HepG2 (cell line): ENCODE measurements at regions not wholly inside any gene's neighbourhood (a gene's known extent, or its start where the extent isn't known, plus 50 kb on each side); places are given as distances from the start of the nearest gene placed in this dataset.

Source experiments
- CENPX ChIP-seq: sonication (generic); formaldehyde crosslinking; IDR thresholded peaks from 2 replicates; pipeline ENCODE4 v1.9.0; 2021; ENCODE audit warnings: mild to moderate bottlenecking, missing genetic modification reagents, moderate library complexity
- MEIS1 ChIP-seq: sonication (generic); formaldehyde crosslinking; IDR thresholded peaks from 2 replicates; pipeline ENCODE4 v1.9.0; 2021; ENCODE audit warnings: mild to moderate bottlenecking, missing genetic modification reagents, moderate library complexity, borderline replicate concordance
- REL ChIP-seq: sonication (generic); formaldehyde crosslinking; conservative IDR thresholded peaks from 2 replicates; pipeline ENCODE4 v1.8.0; 2022; ENCODE audit warnings: mild to moderate bottlenecking, missing genetic modification reagents, moderate library complexity
- SIX1 ChIP-seq: sonication (generic); formaldehyde crosslinking; IDR thresholded peaks from 2 replicates; pipeline ENCODE4 v1.4.0; 2020; ENCODE audit warnings: missing genetic modification reagents, borderline replicate concordance
- SOX6 ChIP-seq, 2 experiments: fragments of 450-650 bp in 1 of 2; sonication (generic) in 1 of 2; formaldehyde crosslinking in 1 of 2; IDR thresholded peaks; 2 replicates each; pipeline versions ENCODE4 v1.4.0 to v1.6.1; 2017 to 2020; ENCODE audit warnings: antibody characterized with exemption in 1 of 2, mild to moderate bottlenecking in 1 of 2, missing genetic modification reagents in 1 of 2
- TBP ChIP-seq: sonication (generic); formaldehyde crosslinking; IDR thresholded peaks from 2 replicates; pipeline ENCODE4 v1.5.0; 2020; ENCODE audit warnings: missing genetic modification reagents
- TBX2 ChIP-seq: sonication (generic); formaldehyde crosslinking; IDR thresholded peaks from 2 replicates; pipeline ENCODE4 v1.5.0; 2020; ENCODE audit warnings: missing genetic modification reagents, mild to moderate bottlenecking, borderline replicate concordance
- ZMYM3 ChIP-seq: sonication (generic); formaldehyde crosslinking; IDR thresholded peaks from 2 replicates; pipeline ENCODE4 v1.5.1; 2020; ENCODE audit warnings: mild to moderate bottlenecking, missing genetic modification reagents
- ZNF224 ChIP-seq: sonication (generic); formaldehyde crosslinking; IDR thresholded peaks from 2 replicates; pipeline ENCODE4 v1.5.0; 2020; ENCODE audit warnings: mild to moderate bottlenecking, missing genetic modification reagents
- ZNF263 ChIP-seq: sonication (generic); formaldehyde crosslinking; IDR thresholded peaks from 2 replicates; pipeline ENCODE4 v1.4.0; 2020; ENCODE audit warnings: missing genetic modification reagents
- ZNF510 ChIP-seq: sonication (generic); formaldehyde crosslinking; IDR thresholded peaks from 2 replicates; pipeline ENCODE4 v1.4.0; 2020; ENCODE audit warnings: low read depth, mild to moderate bottlenecking, missing genetic modification reagents
- TF ChIP-seq, protein P1 (sequence below): IDR thresholded peaks from 2 replicates; pipeline ENCODE4 v1.4.0; 2020; ENCODE audit warnings: mild to moderate bottlenecking, missing genetic modification reagents
- TF ChIP-seq, protein P2 (sequence below): IDR thresholded peaks from 2 replicates; pipeline ENCODE4 v1.6.1; 2012; ENCODE audit warnings: low read depth, low read length, improper control_type of control experiment
- TF ChIP-seq, protein P3 (sequence below): sonication (generic); formaldehyde crosslinking; IDR thresholded peaks from 2 replicates; pipeline ENCODE4 v1.8.0; 2022; ENCODE audit warnings: mild to moderate bottlenecking, missing genetic modification reagents, borderline replicate concordance
- TF ChIP-seq, protein P4 (sequence below), 2 experiments: sonication (generic) in 1 of 2; formaldehyde crosslinking in 1 of 2; IDR thresholded peaks; 2 replicates each; pipeline versions ENCODE4 v1.5.1 to v1.6.1; 2011 to 2020; ENCODE audit warnings: borderline replicate concordance in 1 of 2, low read depth in 1 of 2, low read length in 1 of 2, mild to moderate bottlenecking in 1 of 2, missing genetic modification reagents in 1 of 2, moderate library complexity in 1 of 2
- TF ChIP-seq, protein P5 (sequence below): sonication (generic); formaldehyde crosslinking; IDR thresholded peaks from 2 replicates; pipeline ENCODE4 v1.4.0; 2020; ENCODE audit warnings: missing genetic modification reagents, mild to moderate bottlenecking, borderline replicate concordance

DNA sequence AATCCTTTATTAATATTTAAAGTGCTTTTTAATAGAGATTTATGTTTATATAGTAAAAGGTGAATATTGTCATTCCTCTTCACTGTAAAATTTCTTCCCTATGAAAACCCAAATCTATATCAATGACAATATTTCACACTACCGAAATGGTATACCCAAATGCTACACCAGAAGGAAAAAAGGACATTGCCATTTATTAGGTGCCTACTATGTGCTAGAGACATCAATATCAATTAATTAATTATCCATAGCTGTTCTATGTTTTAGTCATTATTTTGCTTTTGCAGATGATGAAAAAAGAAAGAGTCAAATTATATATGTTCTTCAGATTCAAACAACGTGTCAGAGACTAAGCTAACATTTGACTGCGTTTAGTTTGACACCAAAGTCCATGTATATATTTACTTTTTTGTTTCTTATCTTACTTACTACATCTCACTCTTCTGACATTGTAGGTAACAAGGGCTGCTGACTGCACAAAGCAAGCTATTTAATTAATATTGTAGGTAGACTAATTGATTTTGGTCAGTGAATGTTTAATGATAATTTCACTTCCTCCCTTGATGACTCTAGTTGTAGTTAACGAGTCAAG is 614.0 kb upstream of the FOXG1 start (continued):
- TF ChIP-seq, protein P1, sequence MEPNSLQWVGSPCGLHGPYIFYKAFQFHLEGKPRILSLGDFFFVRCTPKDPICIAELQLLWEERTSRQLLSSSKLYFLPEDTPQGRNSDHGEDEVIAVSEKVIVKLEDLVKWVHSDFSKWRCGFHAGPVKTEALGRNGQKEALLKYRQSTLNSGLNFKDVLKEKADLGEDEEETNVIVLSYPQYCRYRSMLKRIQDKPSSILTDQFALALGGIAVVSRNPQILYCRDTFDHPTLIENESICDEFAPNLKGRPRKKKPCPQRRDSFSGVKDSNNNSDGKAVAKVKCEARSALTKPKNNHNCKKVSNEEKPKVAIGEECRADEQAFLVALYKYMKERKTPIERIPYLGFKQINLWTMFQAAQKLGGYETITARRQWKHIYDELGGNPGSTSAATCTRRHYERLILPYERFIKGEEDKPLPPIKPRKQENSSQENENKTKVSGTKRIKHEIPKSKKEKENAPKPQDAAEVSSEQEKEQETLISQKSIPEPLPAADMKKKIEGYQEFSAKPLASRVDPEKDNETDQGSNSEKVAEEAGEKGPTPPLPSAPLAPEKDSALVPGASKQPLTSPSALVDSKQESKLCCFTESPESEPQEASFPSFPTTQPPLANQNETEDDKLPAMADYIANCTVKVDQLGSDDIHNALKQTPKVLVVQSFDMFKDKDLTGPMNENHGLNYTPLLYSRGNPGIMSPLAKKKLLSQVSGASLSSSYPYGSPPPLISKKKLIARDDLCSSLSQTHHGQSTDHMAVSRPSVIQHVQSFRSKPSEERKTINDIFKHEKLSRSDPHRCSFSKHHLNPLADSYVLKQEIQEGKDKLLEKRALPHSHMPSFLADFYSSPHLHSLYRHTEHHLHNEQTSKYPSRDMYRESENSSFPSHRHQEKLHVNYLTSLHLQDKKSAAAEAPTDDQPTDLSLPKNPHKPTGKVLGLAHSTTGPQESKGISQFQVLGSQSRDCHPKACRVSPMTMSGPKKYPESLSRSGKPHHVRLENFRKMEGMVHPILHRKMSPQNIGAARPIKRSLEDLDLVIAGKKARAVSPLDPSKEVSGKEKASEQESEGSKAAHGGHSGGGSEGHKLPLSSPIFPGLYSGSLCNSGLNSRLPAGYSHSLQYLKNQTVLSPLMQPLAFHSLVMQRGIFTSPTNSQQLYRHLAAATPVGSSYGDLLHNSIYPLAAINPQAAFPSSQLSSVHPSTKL: peak; percentile 64
- TF ChIP-seq, protein P2, sequence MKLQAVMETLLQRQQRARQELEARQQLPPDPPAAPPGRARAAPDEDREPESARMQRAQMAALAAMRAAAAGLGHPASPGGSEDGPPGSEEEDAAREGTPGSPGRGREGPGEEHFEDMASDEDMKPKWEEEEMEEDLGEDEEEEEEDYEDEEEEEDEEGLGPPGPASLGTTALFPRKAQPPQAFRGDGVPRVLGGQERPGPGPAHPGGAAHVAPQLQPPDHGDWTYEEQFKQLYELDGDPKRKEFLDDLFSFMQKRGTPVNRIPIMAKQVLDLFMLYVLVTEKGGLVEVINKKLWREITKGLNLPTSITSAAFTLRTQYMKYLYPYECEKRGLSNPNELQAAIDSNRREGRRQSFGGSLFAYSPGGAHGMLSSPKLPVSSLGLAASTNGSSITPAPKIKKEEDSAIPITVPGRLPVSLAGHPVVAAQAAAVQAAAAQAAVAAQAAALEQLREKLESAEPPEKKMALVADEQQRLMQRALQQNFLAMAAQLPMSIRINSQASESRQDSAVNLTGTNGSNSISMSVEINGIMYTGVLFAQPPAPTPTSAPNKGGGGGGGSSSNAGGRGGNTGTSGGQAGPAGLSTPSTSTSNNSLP: peak; percentile 82
- 0 out of 2 replicates have a peak, but pooled peaks have one; percentile 46 for TF ChIP-seq SIX1 (CRISPR knock-in tag)
- TF ChIP-seq SOX6 (IDR thresholded peaks at IDR 0.05): no peak
- peak; percentile 14; the same call in 1 of the 2 replicates for TF ChIP-seq SOX6 (CRISPR knock-in tag; IDR thresholded peaks at IDR 0.05)
- TF ChIP-seq TBP: no peak
- TF ChIP-seq ZMYM3 (CRISPR knock-in tag): no peak
- TF ChIP-seq, protein P3, sequence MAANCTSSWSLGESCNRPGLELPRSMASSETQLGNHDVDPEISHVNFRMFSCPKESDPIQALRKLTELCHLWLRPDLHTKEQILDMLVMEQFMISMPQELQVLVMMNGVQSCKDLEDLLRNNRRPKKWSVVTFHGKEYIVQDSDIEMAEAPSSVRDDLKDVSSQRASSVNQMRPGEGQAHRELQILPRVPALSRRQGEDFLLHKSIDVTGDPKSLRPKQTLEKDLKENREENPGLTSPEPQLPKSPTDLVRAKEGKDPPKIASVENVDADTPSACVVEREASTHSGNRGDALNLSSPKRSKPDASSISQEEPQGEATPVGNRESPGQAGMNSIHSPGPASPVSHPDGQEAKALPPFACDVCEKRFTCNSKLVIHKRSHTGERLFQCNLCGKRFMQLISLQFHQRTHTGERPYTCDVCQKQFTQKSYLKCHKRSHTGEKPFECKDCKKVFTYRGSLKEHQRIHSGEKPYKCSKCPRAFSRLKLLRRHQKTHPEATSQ (CRISPR knock-in tag): no peak
- peak; percentile 63; the same call in 1 of the 2 replicates for TF ChIP-seq MEIS1 (CRISPR knock-in tag)
- 0 out of 2 replicates have a peak, but pooled peaks have one; percentile 44 for TF ChIP-seq ZNF510
- TF ChIP-seq ZNF224 (CRISPR knock-in tag): no peak
- no peak for TF ChIP-seq TBX2 (CRISPR knock-in tag)
- TF ChIP-seq ZNF263 (CRISPR knock-in tag): no peak
- TF ChIP-seq, protein P4, sequence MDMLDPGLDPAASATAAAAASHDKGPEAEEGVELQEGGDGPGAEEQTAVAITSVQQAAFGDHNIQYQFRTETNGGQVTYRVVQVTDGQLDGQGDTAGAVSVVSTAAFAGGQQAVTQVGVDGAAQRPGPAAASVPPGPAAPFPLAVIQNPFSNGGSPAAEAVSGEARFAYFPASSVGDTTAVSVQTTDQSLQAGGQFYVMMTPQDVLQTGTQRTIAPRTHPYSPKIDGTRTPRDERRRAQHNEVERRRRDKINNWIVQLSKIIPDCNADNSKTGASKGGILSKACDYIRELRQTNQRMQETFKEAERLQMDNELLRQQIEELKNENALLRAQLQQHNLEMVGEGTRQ (IDR thresholded peaks at IDR 0.05; ENCODE audit: low read depth, low read length): no peak
- TF ChIP-seq, protein P4 (CRISPR knock-in tag; IDR thresholded peaks at IDR 0.05; ENCODE audit: borderline replicate concordance): peak; percentile 23; the same call in 1 of the 2 replicates
- TF ChIP-seq, protein P5, sequence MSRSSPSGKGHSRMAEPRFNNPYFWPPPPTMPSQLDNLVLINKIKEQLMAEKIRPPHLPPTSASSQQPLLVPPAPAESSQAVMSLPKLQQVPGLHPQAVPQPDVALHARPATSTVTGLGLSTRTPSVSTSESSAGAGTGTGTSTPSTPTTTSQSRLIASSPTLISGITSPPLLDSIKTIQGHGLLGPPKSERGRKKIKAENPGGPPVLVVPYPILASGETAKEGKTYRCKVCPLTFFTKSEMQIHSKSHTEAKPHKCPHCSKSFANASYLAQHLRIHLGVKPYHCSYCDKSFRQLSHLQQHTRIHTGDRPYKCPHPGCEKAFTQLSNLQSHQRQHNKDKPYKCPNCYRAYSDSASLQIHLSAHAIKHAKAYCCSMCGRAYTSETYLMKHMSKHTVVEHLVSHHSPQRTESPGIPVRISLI: 0 out of 2 replicates have a peak, but pooled peaks have one; percentile 30
- TF ChIP-seq CENPX (CRISPR knock-in tag): no peak
- TF ChIP-seq REL (CRISPR knock-in tag): no peak
